ENCODE measurements at regions not wholly inside any gene's neighbourhood (a gene's known extent, or its start where the extent isn't known, plus 50 kb on each side); places are given as distances from the start of the nearest gene placed in this dataset.

- DNase-seq = peak in 1 of 3 donors; percentile 22
- Histone ChIP-seq H3K9me3 (no peaks in the 10 kb centered on the region), H3K36me3 (ENCODE audit: low read depth) (no peaks in the 10 kb centered on the region), H3K4me1 (ENCODE audit: low read depth) (no peaks in the 10 kb centered on the region), H3K4me3 (no peak overlapping the region)
- intact Hi-C loops (cut with DNase I, micrococcal nuclease) = no loop called here
- TF ChIP-seq CTCF (IDR thresholded peaks at IDR 0.05) = no peak
- ATAC-seq = peak; percentile 51
Observed at GRCh38 chr4:187209921-187210613, 486.4 kb upstream of the FAT1 start.

DNA sequence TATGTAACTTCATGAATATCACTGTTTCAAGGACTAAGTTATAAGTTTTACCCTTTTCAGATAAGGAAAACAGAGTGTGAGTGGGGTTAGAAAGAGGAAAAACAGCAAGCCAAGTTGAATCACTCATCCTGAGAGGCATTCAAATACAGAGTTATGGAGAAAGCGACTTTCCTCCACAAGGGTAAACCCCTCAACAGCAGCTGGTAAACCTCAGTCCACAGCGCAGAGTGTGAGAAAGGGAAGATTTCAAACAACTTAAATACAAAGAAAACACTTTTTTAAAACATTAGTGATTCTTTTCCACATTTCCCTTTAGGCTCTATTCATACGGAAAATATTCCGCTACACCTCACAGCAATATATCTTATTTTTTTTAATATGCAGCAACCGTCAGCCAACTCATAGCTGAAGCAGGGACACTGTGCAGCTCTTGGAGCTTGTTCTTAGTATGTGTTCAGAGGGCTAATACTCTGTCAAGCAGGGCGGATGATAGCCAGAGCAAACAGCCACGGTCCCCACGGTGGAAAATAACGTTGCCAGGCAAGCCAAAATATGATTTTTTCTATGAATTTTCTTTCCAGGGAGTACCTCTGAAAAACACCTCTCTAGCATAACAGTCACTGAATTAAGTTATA, 488.9 kb upstream of the FAT1 start:
- TF ChIP-seq CTCF (IDR thresholded peaks at IDR 0.05) = no peak
- DNase-seq (no peak), ATAC-seq (no peak)
- Histone ChIP-seq H3K36me3 (ENCODE audit: low read depth) (no peaks in the 10 kb centered on the region), H3K4me1 (ENCODE audit: low read depth) (no peaks in the 10 kb centered on the region), H3K9me3 (no peaks in the 10 kb centered on the region), H3K4me3 (no peak overlapping the region)
- intact Hi-C loops (cut with DNase I, micrococcal nuclease) = no loop called here

DNA sequence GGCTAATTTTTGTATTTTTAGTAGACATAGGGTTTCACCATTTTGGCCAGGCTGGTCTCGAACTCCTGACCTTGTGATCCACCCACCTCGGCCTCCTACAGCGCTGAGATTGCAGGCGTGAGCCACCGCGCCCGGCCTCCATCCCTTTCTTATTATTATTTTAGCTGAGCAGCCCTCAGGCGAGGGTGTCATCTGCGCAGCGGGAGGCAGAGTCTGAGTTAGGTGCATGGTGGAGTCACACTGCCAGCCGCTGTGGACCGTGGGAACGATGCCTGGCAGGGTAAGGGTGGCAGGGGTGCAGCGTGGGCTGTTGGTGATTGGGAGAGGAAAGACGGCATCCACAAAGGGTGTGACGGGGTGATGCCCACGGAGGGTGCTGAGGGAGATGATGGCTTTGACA, 491.8 kb upstream of the FAT1 start:
- no peak for ATAC-seq
- H3K4me3 ChIP-seq = no peak overlapping the region
- no peaks in the 10 kb centered on the region for H3K4me1 ChIP-seq (ENCODE audit: low read depth)
- TF ChIP-seq CTCF (IDR thresholded peaks at IDR 0.05) = no peak
- no peaks in the 10 kb centered on the region for H3K9me3 ChIP-seq
- DNase-seq = no peak
- intact Hi-C loops (cut with DNase I, micrococcal nuclease) = no loop called here
- H3K36me3 ChIP-seq (ENCODE audit: low read depth) = no peaks in the 10 kb centered on the region

- ATAC-seq (no peak), DNase-seq (no peak)
- TF ChIP-seq CTCF (IDR thresholded peaks at IDR 0.05) = no peak
- intact Hi-C loops (cut with DNase I, micrococcal nuclease) = no loop called here
- Histone ChIP-seq H3K4me1 (ENCODE audit: low read depth) (no peaks in the 10 kb centered on the region), H3K36me3 (ENCODE audit: low read depth) (no peaks in the 10 kb centered on the region), H3K9me3 (no peaks in the 10 kb centered on the region), H3K4me3 (no peak overlapping the region)
Observed at GRCh38 chr4:187218705-187219245, 495.1 kb upstream of the FAT1 start.

DNA sequence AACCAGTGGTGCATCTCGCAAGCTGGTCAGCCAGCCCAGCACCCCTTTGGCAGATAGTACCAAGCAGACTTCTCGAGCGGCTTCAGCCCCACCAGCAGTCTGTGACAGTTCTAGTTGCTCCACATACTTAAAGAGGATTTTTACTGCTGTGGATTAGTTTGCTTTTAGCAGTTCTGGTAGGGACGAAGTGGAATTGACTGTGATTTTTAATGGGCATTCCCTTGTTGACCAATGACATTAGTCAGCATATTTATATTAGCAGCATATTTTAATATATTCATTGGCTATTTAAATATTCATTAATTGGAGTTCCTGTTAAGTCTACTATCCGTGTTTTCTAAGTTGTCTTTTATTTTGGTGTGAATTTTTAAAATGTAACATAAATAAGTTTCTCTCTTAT, 500.9 kb upstream of the FAT1 start:
- Histone ChIP-seq H3K36me3 (ENCODE audit: low read depth) (no peaks in the 10 kb centered on the region), H3K9me3 (no peaks in the 10 kb centered on the region), H3K4me3 (no peak overlapping the region), H3K4me1 (ENCODE audit: low read depth) (no peaks in the 10 kb centered on the region)
- no peak for DNase-seq
- intact Hi-C loops (cut with DNase I, micrococcal nuclease) = no loop called here
- TF ChIP-seq CTCF (IDR thresholded peaks at IDR 0.05) = no peak
- ATAC-seq = no peak
